ENCODE measurements at regions not wholly inside any gene's neighbourhood (a gene's known extent, or its start where the extent isn't known, plus 50 kb on each side); places are given as distances from the start of the nearest gene placed in this dataset.

- DNase-seq (ENCODE audit: low read depth in 1 of 2, low spot score in 1 of 2), result no peak
- in situ Hi-C loops (cut with HindIII; ENCODE audit: low pct_unique_long_range_greater_than_20kb, low sequenced_read_pairs), result no loop called here
- TF ChIP-seq JUND (IDR thresholded peaks at IDR 0.05; ENCODE audit: low read depth), result no peak
These were observed 57.8 kb upstream of the CIBAR2 start for GRCh38 chr16:85170066-85170491.

GRCh38 chr16:85170590-85171003, 58.3 kb upstream of the CIBAR2 start:
- no peak for DNase-seq (ENCODE audit: low read depth in 1 of 2, low spot score in 1 of 2)
- no peak for TF ChIP-seq JUND (IDR thresholded peaks at IDR 0.05; ENCODE audit: low read depth)
- in situ Hi-C loops (cut with HindIII; ENCODE audit: low pct_unique_long_range_greater_than_20kb, low sequenced_read_pairs), result no loop called here

GRCh38 chr16:85171004-85171758, 58.9 kb upstream of the CIBAR2 start:
- DNase-seq (ENCODE audit: low read depth in 1 of 2, low spot score in 1 of 2), result no peak

GRCh38 chr16:85171759-85172454, 59.6 kb upstream of the CIBAR2 start:
- TF ChIP-seq JUND (IDR thresholded peaks at IDR 0.05; ENCODE audit: low read depth), result no peak
- in situ Hi-C loops (cut with HindIII; ENCODE audit: low pct_unique_long_range_greater_than_20kb, low sequenced_read_pairs), result no loop called here
- DNase-seq (ENCODE audit: low read depth in 1 of 2, low spot score in 1 of 2), result no peak

More at GRCh38 chr16:85171004-85171758, 58.9 kb upstream of the CIBAR2 start:
- in situ Hi-C loops (cut with HindIII; ENCODE audit: low pct_unique_long_range_greater_than_20kb, low sequenced_read_pairs), result no loop called here
- TF ChIP-seq JUND (IDR thresholded peaks at IDR 0.05; ENCODE audit: low read depth), result no peak

GRCh38 chr16:85172455-85173145, 60.3 kb upstream of the CIBAR2 start:
- no peak for TF ChIP-seq JUND (IDR thresholded peaks at IDR 0.05; ENCODE audit: low read depth)
- in situ Hi-C loops (cut with HindIII; ENCODE audit: low pct_unique_long_range_greater_than_20kb, low sequenced_read_pairs), result no loop called here
- peak; percentile 74 to 90 for DNase-seq (ENCODE audit: low read depth in 1 of 2, low spot score in 1 of 2)

GRCh38 chr16:85173146-85173980, 61.1 kb upstream of the CIBAR2 start:
- DNase-seq (ENCODE audit: low read depth in 1 of 2, low spot score in 1 of 2), result no peak
- in situ Hi-C loops (cut with HindIII; ENCODE audit: low pct_unique_long_range_greater_than_20kb, low sequenced_read_pairs), result no loop called here
- TF ChIP-seq JUND (IDR thresholded peaks at IDR 0.05; ENCODE audit: low read depth), result no peak

- no peak for TF ChIP-seq JUND (IDR thresholded peaks at IDR 0.05; ENCODE audit: low read depth)
- in situ Hi-C loops (cut with HindIII; ENCODE audit: low pct_unique_long_range_greater_than_20kb, low sequenced_read_pairs), result no loop called here
- DNase-seq (ENCODE audit: low read depth in 1 of 2, low spot score in 1 of 2), result peak; percentile 76 to 90
These were observed 61.9 kb upstream of the CIBAR2 start for GRCh38 chr16:85173981-85174751.

GRCh38 chr16:85174871-85175723, 62.8 kb upstream of the CIBAR2 start:
- in situ Hi-C loops (cut with HindIII; ENCODE audit: low pct_unique_long_range_greater_than_20kb, low sequenced_read_pairs), result no loop called here
- DNase-seq (ENCODE audit: low read depth in 1 of 2, low spot score in 1 of 2), result no peak
- no peak for TF ChIP-seq JUND (IDR thresholded peaks at IDR 0.05; ENCODE audit: low read depth)

GRCh38 chr16:85175724-85176233, 63.5 kb upstream of the CIBAR2 start:
- no peak for TF ChIP-seq JUND (IDR thresholded peaks at IDR 0.05; ENCODE audit: low read depth)
- in situ Hi-C loops (cut with HindIII; ENCODE audit: low pct_unique_long_range_greater_than_20kb, low sequenced_read_pairs), result no loop called here
- no peak for DNase-seq (ENCODE audit: low read depth in 1 of 2, low spot score in 1 of 2)

- in situ Hi-C loops (cut with HindIII; ENCODE audit: low pct_unique_long_range_greater_than_20kb, low sequenced_read_pairs), result no loop called here
- TF ChIP-seq JUND (IDR thresholded peaks at IDR 0.05; ENCODE audit: low read depth), result no peak
- DNase-seq (ENCODE audit: low read depth in 1 of 2, low spot score in 1 of 2), result no peak
These were observed 64.5 kb upstream of the CIBAR2 start for GRCh38 chr16:85176541-85177447.

Measured in T47D (cell line).